Left cardiac atrium (tissue), 4 donors: ENCODE measurements at regions not wholly inside any gene's neighbourhood (a gene's known extent, or its start where the extent isn't known, plus 50 kb on each side); places are given as distances from the start of the nearest gene placed in this dataset.

Experiments
- ATAC-seq, 2 donors: fragments of 200-7000 bp; cut with Tn5 transposase; one replicate each; pipeline ENCODE4 v1.9.1; 2020; ENCODE audit warnings: mild to moderate bottlenecking in 2 of 2, moderate library complexity in 2 of 2
- DNase-seq: peaks from one replicate; pipeline ENCODE4 v3.0.0-alpha.2; 2020
- intact Hi-C, 2 donors: fragments of 100-400 bp; cut with DNase I; formaldehyde crosslinking; loops; one replicate each; pipeline versions ENCODE4 v1.14.1 to v1.15.1; 2022 to 2023
- donor health status: DM: no; HTN: yes; CAD: no.
- donor health status: DM: no; HTN: yes; CAD: no; lungs with severe emphysema.
- donor health status: DM: yes; HTN: yes; CAD: no.
- donor health status: Dilated cardiomyopathy.

GRCh38 chr14:86518298-86518697 is 988.4 kb downstream of the FLRT2 start:
- intact Hi-C loops: no loop called here
- DNase-seq: no peak
- ATAC-seq: no peak

- intact Hi-C loops: no loop called here
- DNase-seq (no peak), ATAC-seq (no peak)
Observed at GRCh38 chr14:86515195-86515594, 985.3 kb downstream of the FLRT2 start.

GRCh38 chr14:86513564-86513963 is 983.6 kb downstream of the FLRT2 start:
- no peak for ATAC-seq
- DNase-seq: no peak
- intact Hi-C loops: no loop called here

- intact Hi-C loops: no loop called here
- no peak for ATAC-seq
- no peak for DNase-seq
Observed at GRCh38 chr14:86513056-86513455, 983.1 kb downstream of the FLRT2 start.

- no peak for DNase-seq
- ATAC-seq: peak in 1 of 2 donors; percentile 65
- intact Hi-C loops: no loop called here
Observed at GRCh38 chr14:86510491-86510890, 980.5 kb downstream of the FLRT2 start.

- ATAC-seq (no peak), DNase-seq (no peak)
- intact Hi-C loops: no loop called here
Observed at GRCh38 chr14:86505808-86506207, 975.9 kb downstream of the FLRT2 start.

- no peak for ATAC-seq
Observed at GRCh38 chr14:86501611-86502010, 971.7 kb downstream of the FLRT2 start.

GRCh38 chr14:86491743-86492142 is 961.8 kb downstream of the FLRT2 start:
- ATAC-seq (no peak), DNase-seq (no peak)
- intact Hi-C loops: no loop called here

More at GRCh38 chr14:86501611-86502010, 971.7 kb downstream of the FLRT2 start:
- no peak for DNase-seq
- intact Hi-C loops: no loop called here

GRCh38 chr14:86481104-86481503 is 951.2 kb downstream of the FLRT2 start:
- DNase-seq: no peak
- intact Hi-C loops: no loop called here
- ATAC-seq: peak in 1 of 2 donors; percentile 68

GRCh38 chr14:86464341-86464740 is 934.4 kb downstream of the FLRT2 start:
- DNase-seq: no peak
- ATAC-seq: no peak
- intact Hi-C loops: no loop called here

GRCh38 chr14:86462193-86462753 is 932.3 kb downstream of the FLRT2 start:
- ATAC-seq (no peak), DNase-seq (no peak)
- intact Hi-C loops: no loop called here

GRCh38 chr14:86457481-86458135 is 927.7 kb downstream of the FLRT2 start:
- intact Hi-C loops: no loop called here
- ATAC-seq: no peak
- DNase-seq: no peak

- DNase-seq (no peak), ATAC-seq (no peak)
- intact Hi-C loops: no loop called here
Observed at GRCh38 chr14:86450085-86450484, 920.1 kb downstream of the FLRT2 start.

GRCh38 chr14:86442135-86442534 is 912.2 kb downstream of the FLRT2 start:
- intact Hi-C loops: no loop called here
- ATAC-seq (no peak), DNase-seq (no peak)

- ATAC-seq (no peak), DNase-seq (no peak)
- intact Hi-C loops: no loop called here
Observed at GRCh38 chr14:86430853-86431252, 900.9 kb downstream of the FLRT2 start.

- intact Hi-C loops: no loop called here
- no peak for ATAC-seq
- no peak for DNase-seq
Observed at GRCh38 chr14:86423214-86423613, 893.3 kb downstream of the FLRT2 start.

GRCh38 chr14:86420131-86420530 is 890.2 kb downstream of the FLRT2 start:
- ATAC-seq (peak in 1 of 2 donors; percentile 92), DNase-seq (no peak)
- intact Hi-C loops: no loop called here

- DNase-seq (no peak), ATAC-seq (peak in 1 of 2 donors; percentile 47)
- intact Hi-C loops: no loop called here
Observed at GRCh38 chr14:86414146-86414545, 884.2 kb downstream of the FLRT2 start.

GRCh38 chr14:86404989-86405649 is 875.2 kb downstream of the FLRT2 start:
- DNase-seq: no peak
- intact Hi-C loops: no loop called here
- ATAC-seq: no peak

- DNase-seq (no peak), ATAC-seq (no peak)
- intact Hi-C loops: no loop called here
Observed at GRCh38 chr14:86404425-86404824, 874.5 kb downstream of the FLRT2 start.

GRCh38 chr14:86402545-86402944 is 872.6 kb downstream of the FLRT2 start:
- no peak for ATAC-seq
- no peak for DNase-seq

More at GRCh38 chr14:86402545-86402944, 872.6 kb downstream of the FLRT2 start:
- intact Hi-C loops: loop anchor here in 1 of 2 donors (2.0 kb wide), 1 partner anchor 24 kb away; no protein-coding TSS in a partner anchor
